HG02870 (cell line): ENCODE measurements at regions not wholly inside any gene's neighbourhood (a gene's known extent, or its start where the extent isn't known, plus 50 kb on each side); places are given as distances from the start of the nearest gene placed in this dataset.

Experiments
- ATAC-seq: cut with Tn5 transposase; IDR thresholded peaks from one replicate; pipeline ENCODE4 v1.9.1; 2021; ENCODE audit warnings: mild to moderate bottlenecking, moderate library complexity; ENCODE audit not compliant: unreplicated experiment

GRCh38 chr14:98022541-98023520 lies 1225.6 kb downstream of the VRK1 start:
- no peak for ATAC-seq

- ATAC-seq = no peak
Measured at GRCh38 chr14:98028162-98028561, 1231.0 kb downstream of the VRK1 start.

DNA sequence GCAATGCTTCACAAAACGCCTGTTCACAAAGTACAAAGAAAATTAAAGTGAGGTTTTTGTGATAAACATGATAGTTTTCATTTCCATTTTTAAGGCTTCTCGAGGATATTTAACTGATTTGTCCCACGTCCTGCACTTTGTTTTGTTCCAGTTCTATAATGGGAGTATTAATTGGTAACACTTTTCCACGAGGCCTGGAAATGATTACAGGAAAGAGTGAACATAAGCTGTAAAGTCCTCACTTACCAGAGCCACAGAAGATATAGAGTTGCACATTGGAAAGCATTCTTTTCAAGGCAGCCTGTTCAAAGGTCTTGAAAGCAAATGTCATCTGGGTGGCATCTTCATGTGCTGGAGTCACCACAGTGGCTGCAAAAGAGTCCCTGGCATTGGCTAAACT lies 1236.6 kb downstream of the BCL11B start:
- no peak for ATAC-seq

DNA sequence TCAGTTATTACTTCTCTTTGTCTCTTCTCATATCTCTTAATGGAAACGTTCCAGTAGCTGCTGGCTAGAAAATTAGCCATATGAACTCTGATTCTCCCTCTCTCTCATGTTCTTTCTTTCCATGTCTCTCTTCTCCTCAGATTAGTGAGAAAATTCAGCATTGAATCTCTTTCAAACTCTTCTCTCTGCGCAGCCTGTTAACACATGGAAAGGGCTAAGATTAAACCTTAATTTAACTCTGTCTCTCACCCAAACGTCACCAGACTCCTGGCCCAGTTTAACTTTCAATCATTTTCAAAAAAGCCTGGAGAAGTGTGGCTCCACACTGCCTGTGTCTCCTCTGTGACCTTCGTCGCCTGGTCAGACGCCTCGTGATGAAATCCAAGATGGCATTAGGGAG lies 1234.2 kb downstream of the BCL11B start:
- ATAC-seq = no peak

GRCh38 chr14:98056946-98057345 lies 1215.1 kb downstream of the BCL11B start:
- no peak for ATAC-seq

GRCh38 chr14:98059106-98059505 lies 1212.9 kb downstream of the BCL11B start:
- no peak for ATAC-seq

DNA sequence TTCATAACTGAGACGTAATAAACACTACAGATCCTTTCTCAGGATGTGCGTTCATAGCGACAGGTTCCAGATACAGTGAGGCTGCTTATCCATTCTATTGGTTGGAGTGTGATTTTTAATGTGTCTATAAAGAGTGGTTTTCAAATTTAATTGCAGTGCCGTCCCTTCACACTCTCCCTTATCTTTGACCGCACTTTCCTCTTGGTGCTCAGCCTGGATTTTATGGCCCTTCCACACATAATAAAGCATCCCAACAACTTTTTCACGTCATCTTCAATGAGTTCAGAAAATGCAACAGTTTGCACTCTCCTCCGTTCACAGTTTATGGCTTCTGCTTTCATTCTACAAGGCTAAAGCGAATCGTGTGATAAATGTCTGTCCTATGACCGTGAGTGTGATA lies 1209.9 kb downstream of the BCL11B start:
- no peak for ATAC-seq

DNA sequence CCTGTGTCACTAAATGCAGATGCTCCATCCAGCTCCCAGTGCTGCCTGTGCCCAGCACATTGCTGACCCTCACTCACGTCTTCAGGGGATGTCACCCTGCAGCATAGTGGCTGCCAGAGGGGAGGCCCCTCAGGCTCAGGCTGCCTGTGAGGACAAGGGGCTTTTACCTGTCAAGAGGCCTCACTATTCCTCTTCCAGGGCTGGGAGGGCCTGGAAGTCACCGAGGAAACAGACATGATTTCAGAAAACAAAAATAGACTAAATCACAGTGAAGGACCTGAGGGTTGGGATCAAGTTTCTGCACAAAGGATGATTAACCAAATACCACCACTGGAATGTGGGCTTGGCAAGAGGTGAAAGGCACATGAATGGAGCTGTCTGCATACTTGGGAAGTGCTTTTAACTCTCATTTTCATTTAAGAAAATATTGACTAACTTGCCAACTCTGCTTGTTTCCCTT lies 1202.3 kb downstream of the BCL11B start:
- no peak for ATAC-seq

DNA sequence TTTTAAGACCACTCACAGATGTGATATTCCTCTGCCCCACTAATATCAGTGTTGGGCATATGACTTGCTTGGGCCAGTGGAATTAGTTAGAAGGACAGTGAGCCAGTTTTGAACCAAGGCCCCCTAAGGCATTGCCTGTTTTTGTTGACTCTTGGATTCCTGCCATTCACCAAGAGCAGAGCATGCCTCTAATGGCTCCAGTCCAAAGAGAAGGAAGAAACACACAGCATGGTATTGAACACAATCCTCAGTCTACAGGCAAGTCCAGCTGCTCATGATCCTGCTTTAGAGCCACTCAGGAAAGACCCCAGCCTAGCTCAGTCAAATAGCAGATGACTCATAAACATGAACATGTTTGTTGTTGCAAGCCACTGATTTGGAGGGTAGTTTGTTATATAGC lies 1201.5 kb downstream of the BCL11B start:
- ATAC-seq = no peak

GRCh38 chr14:98074111-98074510 lies 1197.9 kb downstream of the BCL11B start:
- no peak for ATAC-seq

- no peak for ATAC-seq
Measured at GRCh38 chr14:98077176-98077575, 1194.8 kb downstream of the BCL11B start.

DNA sequence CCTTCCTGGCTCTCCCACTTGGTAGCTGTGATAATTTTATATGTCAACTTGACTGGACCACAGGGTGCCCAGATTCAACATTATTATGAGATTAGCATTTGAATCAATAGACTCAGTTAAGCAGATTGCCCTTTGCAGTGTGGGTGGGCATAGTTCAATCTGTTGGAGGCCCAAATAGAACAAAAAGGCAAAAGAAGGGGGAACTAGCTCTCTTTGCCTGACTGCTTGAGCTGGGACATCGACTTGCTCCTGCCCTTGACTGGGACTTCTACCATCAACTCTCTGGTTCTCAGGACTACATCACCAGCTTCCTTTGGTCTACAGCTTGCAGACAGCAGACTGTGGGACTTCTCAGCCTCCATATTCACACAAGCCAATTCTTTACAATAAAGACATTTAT lies 1189.2 kb downstream of the BCL11B start:
- ATAC-seq = no peak

- ATAC-seq = no peak
Measured at GRCh38 chr14:98085751-98086150, 1186.2 kb downstream of the BCL11B start.

GRCh38 chr14:98093111-98093510 lies 1178.9 kb downstream of the BCL11B start:
- ATAC-seq = no peak

DNA sequence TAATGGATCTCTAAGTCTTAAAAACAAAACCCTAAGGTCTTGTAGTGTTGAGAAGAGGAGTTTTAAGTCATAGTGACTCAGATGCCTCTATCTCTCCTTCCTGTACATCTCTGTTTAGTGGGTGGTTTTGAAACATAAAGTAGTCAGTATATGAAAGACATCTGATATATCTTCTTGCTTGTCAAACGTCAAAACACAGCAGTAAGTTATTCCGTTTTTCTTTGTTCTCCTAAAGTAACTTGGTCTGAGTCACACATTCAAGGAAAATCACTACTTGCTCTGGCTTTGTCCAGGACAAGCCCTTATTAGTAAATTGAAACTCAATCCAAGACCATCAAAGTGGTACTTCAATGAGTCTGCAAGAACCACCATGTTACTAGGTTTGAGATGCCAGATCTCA lies 1172.5 kb downstream of the BCL11B start:
- ATAC-seq = no peak

GRCh38 chr14:98101323-98101722 lies 1170.7 kb downstream of the BCL11B start:
- no peak for ATAC-seq

- no peak for ATAC-seq
Measured at GRCh38 chr14:98103705-98104104, 1168.3 kb downstream of the BCL11B start.

GRCh38 chr14:98109326-98109725 lies 1162.7 kb downstream of the BCL11B start:
- no peak for ATAC-seq

GRCh38 chr14:98112194-98112780 lies 1159.7 kb downstream of the BCL11B start:
- no peak for ATAC-seq

- no peak for ATAC-seq
Measured at GRCh38 chr14:98114122-98114895, 1157.7 kb downstream of the BCL11B start.

DNA sequence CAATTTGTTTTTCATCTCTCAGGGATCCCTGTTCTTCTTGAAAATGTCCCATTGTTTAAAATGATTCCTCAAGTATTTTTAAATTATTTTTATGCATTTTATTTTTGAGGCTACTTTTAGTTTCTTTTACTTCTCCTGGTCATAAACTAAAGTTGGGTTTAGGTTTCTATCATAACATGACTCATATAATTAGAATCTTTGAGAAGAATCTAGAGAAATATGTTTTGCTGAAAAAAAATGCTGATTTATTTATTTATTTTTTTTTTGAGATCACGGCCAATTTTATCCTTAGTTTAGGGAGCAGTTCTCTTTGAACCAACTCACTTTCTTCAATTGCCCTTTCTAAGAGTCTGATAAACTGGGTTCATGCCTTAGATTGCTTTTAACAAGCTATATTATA lies 1157.1 kb downstream of the BCL11B start:
- no peak for ATAC-seq
